ENCODE measurements at regions not wholly inside any gene's neighbourhood (a gene's known extent, or its start where the extent isn't known, plus 50 kb on each side); places are given as distances from the start of the nearest gene placed in this dataset.

DNA sequence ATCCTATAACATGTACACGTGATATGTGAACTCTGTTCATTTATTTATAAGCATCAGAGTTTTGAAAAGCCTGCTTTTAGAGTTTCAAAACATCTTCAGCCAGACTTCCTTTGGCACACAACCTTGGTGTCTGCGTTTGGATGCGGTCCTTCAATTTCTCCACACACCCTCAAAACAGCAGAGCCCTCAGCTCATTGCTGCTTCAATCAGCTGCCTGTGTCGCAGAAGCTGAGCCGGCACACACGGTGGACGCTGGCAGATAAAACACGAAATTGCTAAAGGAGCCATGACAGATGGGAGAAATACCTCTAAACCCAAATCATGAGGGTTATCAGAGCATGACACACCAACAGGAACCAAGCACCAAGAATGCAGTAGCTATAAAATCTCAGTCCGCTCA lies 396.4 kb upstream of the AKR1E2 start:
- TF ChIP-seq, protein P1, sequence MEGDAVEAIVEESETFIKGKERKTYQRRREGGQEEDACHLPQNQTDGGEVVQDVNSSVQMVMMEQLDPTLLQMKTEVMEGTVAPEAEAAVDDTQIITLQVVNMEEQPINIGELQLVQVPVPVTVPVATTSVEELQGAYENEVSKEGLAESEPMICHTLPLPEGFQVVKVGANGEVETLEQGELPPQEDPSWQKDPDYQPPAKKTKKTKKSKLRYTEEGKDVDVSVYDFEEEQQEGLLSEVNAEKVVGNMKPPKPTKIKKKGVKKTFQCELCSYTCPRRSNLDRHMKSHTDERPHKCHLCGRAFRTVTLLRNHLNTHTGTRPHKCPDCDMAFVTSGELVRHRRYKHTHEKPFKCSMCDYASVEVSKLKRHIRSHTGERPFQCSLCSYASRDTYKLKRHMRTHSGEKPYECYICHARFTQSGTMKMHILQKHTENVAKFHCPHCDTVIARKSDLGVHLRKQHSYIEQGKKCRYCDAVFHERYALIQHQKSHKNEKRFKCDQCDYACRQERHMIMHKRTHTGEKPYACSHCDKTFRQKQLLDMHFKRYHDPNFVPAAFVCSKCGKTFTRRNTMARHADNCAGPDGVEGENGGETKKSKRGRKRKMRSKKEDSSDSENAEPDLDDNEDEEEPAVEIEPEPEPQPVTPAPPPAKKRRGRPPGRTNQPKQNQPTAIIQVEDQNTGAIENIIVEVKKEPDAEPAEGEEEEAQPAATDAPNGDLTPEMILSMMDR (IDR thresholded peaks at IDR 0.05; ENCODE audit: low read depth, low read length): no peak
- TF ChIP-seq POLR2A (IDR thresholded peaks at IDR 0.05; ENCODE audit: extremely low read depth, insufficient read length): no peak
- TF ChIP-seq MYC (IDR thresholded peaks at IDR 0.05; ENCODE audit: low read depth, low read length): no peak
- TF ChIP-seq, protein P2, sequence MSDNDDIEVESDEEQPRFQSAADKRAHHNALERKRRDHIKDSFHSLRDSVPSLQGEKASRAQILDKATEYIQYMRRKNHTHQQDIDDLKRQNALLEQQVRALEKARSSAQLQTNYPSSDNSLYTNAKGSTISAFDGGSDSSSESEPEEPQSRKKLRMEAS (IDR thresholded peaks at IDR 0.05; ENCODE audit: low read depth, low read length): no peak

All from NB4 (cell line).